KOPT-K1 (cell line): ENCODE measurements at regions not wholly inside any gene's neighbourhood (a gene's known extent, or its start where the extent isn't known, plus 50 kb on each side); places are given as distances from the start of the nearest gene placed in this dataset.

Experiments used
- H3K27ac ChIP-seq: fragments of 200-600 bp; sonication (generic); 2 replicates; pipeline ENCODE4 v1.5.1; 2016; ENCODE audit warnings: antibody characterized with exemption, mild to moderate bottlenecking, low read depth, low read length; ENCODE audit not compliant: poor library complexity, severe bottlenecking
- H3K36me3 ChIP-seq: fragments of 200-600 bp; sonication (generic); 2 replicates; pipeline ENCODE4 v1.5.1; 2017; ENCODE audit warnings: antibody characterized with exemption, mild to moderate bottlenecking, low read length, moderate library complexity; ENCODE audit not compliant: insufficient read depth
- H3K9me3 ChIP-seq: fragments of 200-600 bp; sonication (generic); 2 replicates; pipeline ENCODE4 v1.5.1; 2017; ENCODE audit warnings: antibody characterized with exemption, low read length, mild to moderate bottlenecking; ENCODE audit not compliant: insufficient read depth, poor library complexity, severe bottlenecking

DNA sequence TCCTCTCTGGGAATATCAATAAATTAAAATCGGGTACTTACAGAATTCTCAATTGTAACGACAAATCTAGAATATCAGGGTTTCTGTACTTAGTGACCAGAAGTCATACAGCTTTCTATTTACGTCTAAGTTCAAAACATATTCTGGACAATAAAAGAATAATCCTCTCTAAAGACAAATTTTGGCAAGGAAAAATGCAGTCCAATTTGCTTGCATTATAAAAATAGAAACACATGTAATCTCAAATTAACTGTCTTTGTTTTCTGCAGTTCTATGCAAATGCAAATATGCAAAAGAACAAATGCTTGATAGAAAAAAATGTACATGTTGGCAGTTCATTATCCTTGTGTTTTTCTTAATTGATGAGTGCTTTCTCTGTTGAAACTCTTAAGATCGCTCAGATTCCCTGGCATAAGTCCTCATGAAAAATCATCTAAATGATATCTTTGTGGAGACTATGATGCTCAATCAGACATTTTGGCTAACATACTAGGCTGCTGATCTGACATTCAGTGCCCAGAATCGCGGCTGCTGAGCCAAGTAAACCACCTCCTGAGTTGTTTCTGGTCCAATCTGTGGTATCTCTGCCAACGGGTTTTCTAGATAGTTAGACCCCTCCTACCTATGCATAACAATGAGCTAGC lies 990.1 kb upstream of the C9orf72 start:
- no peak overlapping the region for H3K27ac ChIP-seq
- H3K9me3 ChIP-seq = no peaks in the 10 kb centered on the region
- H3K36me3 ChIP-seq = no peaks in the 10 kb centered on the region

DNA sequence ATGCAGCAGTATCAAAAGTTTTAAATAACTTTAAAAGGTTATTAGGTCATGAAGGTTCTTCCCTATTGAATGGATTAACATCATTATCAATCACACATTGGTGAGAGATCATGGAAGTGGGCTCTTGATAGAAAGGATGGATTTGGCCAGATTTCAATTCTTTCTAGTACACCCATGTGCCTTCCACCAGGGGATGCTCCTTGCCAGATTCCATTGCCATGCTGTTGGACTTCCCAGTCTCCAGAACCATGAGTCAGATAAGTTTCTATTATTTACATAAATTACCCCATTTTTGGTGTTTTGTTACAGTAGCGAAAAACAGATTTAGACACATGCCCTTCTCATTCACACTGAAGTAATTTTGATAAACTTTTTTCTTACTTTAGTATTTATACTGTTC lies 1010.6 kb upstream of the C9orf72 start:
- Histone ChIP-seq H3K27ac (no peak overlapping the region), H3K9me3 (no peaks in the 10 kb centered on the region), H3K36me3 (no peaks in the 10 kb centered on the region)

DNA sequence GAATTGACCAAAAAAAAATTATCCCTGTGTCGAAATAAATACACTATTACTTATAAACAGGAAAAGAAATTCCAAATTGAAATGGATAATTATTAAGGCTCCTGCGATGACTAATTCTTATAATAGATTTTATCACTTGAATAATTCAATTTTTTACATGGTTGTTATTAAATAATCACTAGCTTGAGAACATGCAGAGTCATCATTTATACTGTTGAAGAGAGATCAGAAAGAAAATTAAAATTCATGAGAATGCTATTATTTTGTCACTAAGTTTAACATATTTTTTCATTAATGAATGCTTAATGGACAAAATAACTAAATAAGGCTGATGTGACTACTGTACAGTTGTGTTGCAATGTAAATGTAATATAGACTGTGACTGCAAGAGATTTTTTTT lies 1011.3 kb upstream of the C9orf72 start:
- Histone ChIP-seq H3K36me3 (no peaks in the 10 kb centered on the region), H3K27ac (no peak overlapping the region), H3K9me3 (no peaks in the 10 kb centered on the region)

- Histone ChIP-seq H3K9me3 (no peaks in the 10 kb centered on the region), H3K27ac (no peak overlapping the region), H3K36me3 (no peaks in the 10 kb centered on the region)
These were observed 1013.8 kb upstream of the C9orf72 start for GRCh38 chr9:28587052-28587451.

DNA sequence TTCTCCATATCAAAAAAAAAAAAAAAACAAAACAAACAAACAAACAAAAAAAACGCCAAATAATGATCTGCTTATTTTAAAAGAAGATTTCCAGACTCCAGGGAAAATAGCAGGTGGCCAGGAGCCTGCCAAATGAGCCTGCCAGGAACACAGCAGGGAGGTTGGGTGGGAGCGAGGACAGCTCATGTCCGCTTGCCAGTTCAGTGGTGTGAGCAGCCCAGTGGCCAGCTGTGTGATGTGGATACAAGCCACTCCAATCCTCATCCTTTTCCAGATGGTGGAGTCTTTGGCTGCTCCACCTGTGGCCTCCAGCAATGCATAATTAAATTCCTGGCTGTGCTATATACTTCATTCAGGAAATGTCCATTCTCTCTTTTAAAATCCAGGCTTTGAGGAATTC lies 1025.1 kb upstream of the C9orf72 start:
- no peak overlapping the region for H3K27ac ChIP-seq
- H3K9me3 ChIP-seq = no peaks in the 10 kb centered on the region
- no peaks in the 10 kb centered on the region for H3K36me3 ChIP-seq

DNA sequence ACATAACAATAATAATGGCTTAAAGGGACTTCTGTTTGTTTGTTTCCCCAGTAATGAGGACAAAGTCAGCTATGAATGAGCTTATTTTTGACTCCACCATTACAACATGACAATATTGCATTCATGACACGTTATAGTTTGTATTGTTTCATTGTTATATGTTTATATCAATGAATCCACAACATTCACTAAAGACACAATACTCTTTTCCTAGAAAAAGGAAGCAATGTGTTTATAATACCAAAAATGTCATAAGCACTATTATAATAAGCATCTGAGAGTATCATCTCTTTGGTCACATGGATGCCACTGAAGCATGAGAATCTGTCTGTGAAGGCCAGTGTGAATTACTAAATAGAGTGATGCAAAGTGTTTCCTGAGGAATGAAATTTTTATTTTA lies 1026.9 kb upstream of the C9orf72 start:
- Histone ChIP-seq H3K27ac (no peak overlapping the region), H3K36me3 (no peaks in the 10 kb centered on the region), H3K9me3 (no peaks in the 10 kb centered on the region)

DNA sequence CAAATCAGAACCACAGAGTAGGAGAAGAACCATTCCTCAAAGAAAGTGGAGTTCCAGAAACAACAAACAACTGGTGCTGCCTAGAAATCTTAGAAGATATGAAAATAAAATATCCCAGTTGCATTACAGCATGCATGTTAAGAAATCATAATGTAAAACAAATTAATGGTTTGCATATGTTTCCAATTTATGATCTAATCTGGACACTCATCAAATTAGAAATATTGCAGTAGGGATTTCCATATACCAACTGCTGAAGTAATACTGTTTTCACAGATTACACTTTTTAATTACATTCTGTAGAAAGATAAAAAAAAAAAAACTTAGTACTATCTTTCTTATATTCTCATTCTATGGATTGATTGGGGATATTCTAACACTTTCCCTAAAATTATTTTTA lies 1034.6 kb upstream of the C9orf72 start:
- Histone ChIP-seq H3K36me3 (no peaks in the 10 kb centered on the region), H3K27ac (no peak overlapping the region), H3K9me3 (no peaks in the 10 kb centered on the region)

- Histone ChIP-seq H3K9me3 (no peaks in the 10 kb centered on the region), H3K36me3 (no peaks in the 10 kb centered on the region), H3K27ac (no peak overlapping the region)
These were observed 1037.1 kb upstream of the C9orf72 start for GRCh38 chr9:28610339-28610738.

DNA sequence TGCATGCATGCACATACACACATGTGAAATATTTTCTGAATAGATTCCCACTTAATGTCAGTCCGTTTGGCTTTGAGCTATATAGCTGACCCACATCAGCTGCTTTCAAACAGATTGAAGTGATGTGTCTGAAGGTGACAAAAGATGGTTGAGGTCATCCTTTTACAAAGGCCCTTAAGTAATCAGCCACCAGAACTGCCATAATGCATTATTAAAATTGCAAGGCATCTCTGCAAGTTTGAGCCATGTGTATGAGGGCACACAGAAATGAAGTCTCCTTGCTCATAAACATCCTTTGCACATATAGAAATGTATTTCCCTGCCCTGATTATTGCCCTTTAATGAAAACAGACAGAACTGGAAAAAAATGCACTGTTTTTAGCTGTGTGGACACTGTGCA lies 1043.0 kb upstream of the C9orf72 start:
- no peaks in the 10 kb centered on the region for H3K36me3 ChIP-seq
- no peaks in the 10 kb centered on the region for H3K9me3 ChIP-seq
- no peak overlapping the region for H3K27ac ChIP-seq

DNA sequence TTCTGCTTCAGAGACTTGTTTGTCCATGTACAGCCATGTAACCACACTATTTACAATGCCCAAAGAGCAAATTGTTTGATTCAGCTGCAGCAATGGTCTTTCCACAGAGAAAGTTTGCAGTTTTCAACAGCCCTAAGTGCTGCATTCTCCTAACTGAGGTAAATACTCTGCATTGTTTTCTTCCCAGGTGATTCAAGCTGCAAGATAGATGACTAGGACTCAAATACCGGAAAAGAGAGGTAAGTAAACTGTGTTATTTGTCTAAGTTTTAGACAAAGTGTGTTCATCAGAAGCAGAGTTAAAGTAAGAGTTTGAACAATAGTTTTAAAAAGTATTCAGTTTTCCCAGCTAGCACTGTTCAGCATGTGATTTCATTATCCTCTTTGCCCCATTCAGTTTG lies 1046.7 kb upstream of the C9orf72 start:
- no peaks in the 10 kb centered on the region for H3K36me3 ChIP-seq
- no peak overlapping the region for H3K27ac ChIP-seq
- no peaks in the 10 kb centered on the region for H3K9me3 ChIP-seq

GRCh38 chr9:28620661-28621060 lies 1047.4 kb upstream of the C9orf72 start:
- H3K36me3 ChIP-seq = no peaks in the 10 kb centered on the region
- no peaks in the 10 kb centered on the region for H3K9me3 ChIP-seq
- no peak overlapping the region for H3K27ac ChIP-seq

DNA sequence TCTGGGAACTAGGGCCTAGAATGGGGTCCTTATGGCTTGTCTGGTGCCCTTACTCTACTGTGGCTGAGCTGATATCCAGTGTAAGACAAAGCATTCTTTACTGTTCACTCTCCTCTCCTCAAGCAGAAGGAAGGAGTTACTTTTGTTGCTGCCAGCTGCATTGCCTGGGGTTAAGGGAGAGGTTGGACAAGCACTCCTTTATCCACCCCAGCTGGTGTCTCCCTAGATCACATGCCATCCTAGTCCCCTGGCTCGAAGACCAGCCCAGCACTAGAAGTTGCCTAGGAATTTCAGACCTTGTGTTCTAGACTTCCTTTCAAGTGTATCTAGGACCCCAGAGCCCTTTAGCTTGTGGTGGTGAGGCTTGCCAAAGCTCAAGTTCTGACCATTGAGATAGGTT lies 1051.5 kb upstream of the C9orf72 start:
- no peaks in the 10 kb centered on the region for H3K9me3 ChIP-seq
- H3K36me3 ChIP-seq = no peaks in the 10 kb centered on the region
- no peak overlapping the region for H3K27ac ChIP-seq

DNA sequence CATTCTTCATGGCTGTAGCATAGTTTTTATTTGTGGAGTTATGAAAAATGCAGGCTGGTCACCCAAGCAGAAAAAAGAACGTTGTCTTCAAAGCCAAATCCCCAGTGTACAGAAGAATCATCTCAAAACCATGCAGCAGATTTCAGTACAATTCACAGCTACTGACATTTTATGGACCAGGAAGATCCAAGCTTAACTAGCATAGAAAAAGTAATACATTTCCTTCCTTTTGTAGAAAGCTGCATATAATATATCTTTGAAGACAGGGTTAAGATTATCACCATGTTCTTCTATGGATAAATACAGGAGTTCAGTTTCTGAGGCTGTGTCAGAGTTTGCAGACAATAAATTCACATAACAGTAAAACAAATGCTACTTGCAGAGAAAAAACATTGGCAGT lies 1054.8 kb upstream of the C9orf72 start:
- H3K27ac ChIP-seq = no peak overlapping the region
- H3K9me3 ChIP-seq = no peaks in the 10 kb centered on the region
- H3K36me3 ChIP-seq = no peaks in the 10 kb centered on the region

DNA sequence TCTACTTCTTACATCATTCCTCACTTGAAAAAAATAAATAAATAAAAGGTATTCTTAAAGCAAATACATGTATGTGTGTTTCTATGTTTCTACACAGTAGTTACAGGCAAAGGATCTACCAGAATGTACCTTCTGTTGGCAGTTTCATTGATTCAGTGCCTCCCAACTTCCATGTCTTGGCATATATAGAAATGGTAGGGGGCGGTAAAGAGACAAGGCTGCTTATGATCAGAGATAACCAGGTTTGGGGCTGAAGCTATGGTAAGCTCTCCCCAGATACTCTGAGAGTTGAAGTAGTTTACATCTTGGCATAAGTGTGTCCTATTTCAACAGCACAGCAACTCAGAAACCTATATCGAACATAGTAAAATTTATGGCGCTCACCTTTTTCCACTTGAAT lies 1075.4 kb upstream of the C9orf72 start:
- Histone ChIP-seq H3K36me3 (no peaks in the 10 kb centered on the region), H3K9me3 (no peaks in the 10 kb centered on the region), H3K27ac (no peak overlapping the region)

GRCh38 chr9:28650327-28650726 lies 1077.0 kb upstream of the C9orf72 start:
- Histone ChIP-seq H3K27ac (no peak overlapping the region), H3K9me3 (no peaks in the 10 kb centered on the region), H3K36me3 (no peaks in the 10 kb centered on the region)

GRCh38 chr9:28651050-28651722 lies 1077.9 kb upstream of the C9orf72 start:
- Histone ChIP-seq H3K36me3 (no peaks in the 10 kb centered on the region), H3K9me3 (no peaks in the 10 kb centered on the region), H3K27ac (no peak overlapping the region)
